Tibial nerve (tissue), 4 donors: ENCODE measurements at regions not wholly inside any gene's neighbourhood (a gene's known extent, or its start where the extent isn't known, plus 50 kb on each side); places are given as distances from the start of the nearest gene placed in this dataset.

Source experiments
- EP300 ChIP-seq, 2 donors: sonication (generic); formaldehyde crosslinking; IDR thresholded peaks; one replicate each; pipeline ENCODE4 v1.6.1; 2017; ENCODE audit warnings: antibody characterized with exemption in 2 of 2, mild to moderate bottlenecking in 1 of 2
- POLR2A ChIP-seq, 2 donors: fragments of 450-650 bp; IDR thresholded peaks; one replicate each; pipeline ENCODE4 v1.6.1; 2017; ENCODE audit warnings: antibody characterized with exemption in 2 of 2, mild to moderate bottlenecking in 2 of 2, moderate library complexity in 2 of 2
- TF ChIP-seq, protein P1 (sequence below), 5 experiments: fragments of 200-600 bp in 3 of 5; fragments of 450-650 bp in 2 of 5; sonication (generic) in 3 of 5; IDR thresholded peaks; one replicate each; pipeline ENCODE4 v1.5.1; 2016 to 2019; ENCODE audit warnings: antibody characterized with exemption in 5 of 5, mild to moderate bottlenecking in 3 of 5, moderate library complexity in 2 of 5

DNA sequence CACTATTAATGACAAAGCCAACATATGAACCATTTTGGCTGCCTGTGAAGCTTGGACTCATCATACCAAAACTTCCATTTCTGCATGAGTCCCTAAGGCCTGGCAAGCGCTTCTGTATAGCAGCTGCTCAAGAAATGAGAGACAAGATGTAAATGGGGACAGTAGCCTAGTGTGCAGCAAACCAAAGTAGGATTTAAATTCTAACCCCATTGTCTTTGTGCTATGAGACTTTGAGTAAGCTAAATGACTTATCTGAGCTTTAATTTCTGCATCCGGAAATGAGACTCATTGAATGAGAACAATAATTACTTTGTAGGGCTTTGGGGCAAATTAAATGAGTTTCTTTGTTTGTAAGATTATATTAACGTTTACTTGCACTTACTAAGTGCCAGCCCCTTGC lies 536.4 kb upstream of the CDH7 start:
- TF ChIP-seq, protein P1, sequence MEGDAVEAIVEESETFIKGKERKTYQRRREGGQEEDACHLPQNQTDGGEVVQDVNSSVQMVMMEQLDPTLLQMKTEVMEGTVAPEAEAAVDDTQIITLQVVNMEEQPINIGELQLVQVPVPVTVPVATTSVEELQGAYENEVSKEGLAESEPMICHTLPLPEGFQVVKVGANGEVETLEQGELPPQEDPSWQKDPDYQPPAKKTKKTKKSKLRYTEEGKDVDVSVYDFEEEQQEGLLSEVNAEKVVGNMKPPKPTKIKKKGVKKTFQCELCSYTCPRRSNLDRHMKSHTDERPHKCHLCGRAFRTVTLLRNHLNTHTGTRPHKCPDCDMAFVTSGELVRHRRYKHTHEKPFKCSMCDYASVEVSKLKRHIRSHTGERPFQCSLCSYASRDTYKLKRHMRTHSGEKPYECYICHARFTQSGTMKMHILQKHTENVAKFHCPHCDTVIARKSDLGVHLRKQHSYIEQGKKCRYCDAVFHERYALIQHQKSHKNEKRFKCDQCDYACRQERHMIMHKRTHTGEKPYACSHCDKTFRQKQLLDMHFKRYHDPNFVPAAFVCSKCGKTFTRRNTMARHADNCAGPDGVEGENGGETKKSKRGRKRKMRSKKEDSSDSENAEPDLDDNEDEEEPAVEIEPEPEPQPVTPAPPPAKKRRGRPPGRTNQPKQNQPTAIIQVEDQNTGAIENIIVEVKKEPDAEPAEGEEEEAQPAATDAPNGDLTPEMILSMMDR (IDR thresholded peaks at IDR 0.05): no peak
- TF ChIP-seq POLR2A (IDR thresholded peaks at IDR 0.05) (no peak), EP300 (IDR thresholded peaks at IDR 0.05) (no peak)
